SKM-1 (cell line): ENCODE measurements at regions not wholly inside any gene's neighbourhood (a gene's known extent, or its start where the extent isn't known, plus 50 kb on each side); places are given as distances from the start of the nearest gene placed in this dataset.

Experiments
- DNase-seq: peaks from one replicate; lab custom pipeline; 2025; ENCODE audit not compliant: unreplicated experiment; lab: John Stamatoyannopoulos, UW

GRCh38 chr14:101460986-101461750 is 100.1 kb upstream of the DIO3 start:
- no peak for DNase-seq

DNA sequence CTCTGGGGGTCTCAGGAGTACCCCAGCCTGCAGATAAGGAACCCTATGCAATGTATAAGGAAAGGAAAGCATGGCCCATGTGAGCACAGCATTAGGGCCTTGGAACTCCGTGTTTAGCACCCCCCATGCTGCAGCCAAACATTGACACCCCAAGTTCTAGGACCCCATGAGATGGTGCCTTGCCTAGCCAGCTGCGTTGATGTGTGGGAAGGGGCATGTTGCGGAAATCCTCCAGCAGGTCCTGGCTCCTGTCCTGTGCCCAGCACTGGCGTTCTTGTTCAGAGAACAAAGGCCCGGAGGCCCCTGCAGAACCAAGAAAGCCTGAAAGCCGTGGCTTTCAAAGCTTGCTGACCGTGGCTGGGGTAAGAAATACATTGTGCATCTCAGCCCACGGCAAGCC is 99.4 kb upstream of the DIO3 start:
- no peak for DNase-seq

DNA sequence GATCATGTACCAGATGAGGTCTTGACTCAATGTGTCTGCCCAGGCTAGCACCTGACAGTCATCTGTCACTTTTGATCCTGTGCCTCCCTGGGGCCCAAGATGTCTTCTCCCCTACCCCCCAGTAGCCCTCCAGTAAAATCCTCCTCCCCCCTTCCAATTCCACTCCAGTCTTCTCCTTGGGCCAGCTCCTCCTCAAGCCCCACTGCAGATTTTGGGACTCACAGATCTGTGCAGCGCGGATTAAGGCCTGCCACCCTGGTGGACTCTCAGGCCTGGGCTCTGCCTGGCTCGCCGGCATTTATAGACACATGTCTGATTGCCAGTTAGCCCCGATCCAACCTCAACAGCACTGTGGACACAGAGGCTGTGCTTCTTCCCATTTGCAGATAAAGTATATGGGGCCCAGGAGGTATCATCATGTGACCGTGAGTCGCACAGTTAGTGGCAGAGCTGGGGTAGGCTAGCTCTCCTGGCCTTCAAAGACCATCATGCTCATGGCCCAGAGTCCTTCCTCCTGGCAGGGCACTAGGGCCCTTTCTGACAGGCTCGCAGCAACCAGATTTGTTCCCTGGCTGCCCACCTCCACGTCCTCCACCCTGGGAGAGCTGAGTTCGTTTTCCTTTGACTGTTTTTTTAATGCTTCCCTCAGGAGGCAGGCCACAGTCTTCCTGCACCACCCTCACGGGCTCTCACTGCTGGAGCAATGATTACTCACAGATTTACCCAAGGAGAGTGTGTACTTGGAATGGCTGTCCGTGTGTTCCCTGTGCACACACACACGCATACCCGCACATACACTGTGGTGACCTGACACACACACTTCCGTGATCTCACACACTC is 98.3 kb upstream of the DIO3 start:
- DNase-seq, result no peak

GRCh38 chr14:101463566-101464171 is 97.6 kb upstream of the DIO3 start:
- DNase-seq, result no peak

GRCh38 chr14:101464310-101464983 is 96.8 kb upstream of the DIO3 start:
- no peak for DNase-seq

DNA sequence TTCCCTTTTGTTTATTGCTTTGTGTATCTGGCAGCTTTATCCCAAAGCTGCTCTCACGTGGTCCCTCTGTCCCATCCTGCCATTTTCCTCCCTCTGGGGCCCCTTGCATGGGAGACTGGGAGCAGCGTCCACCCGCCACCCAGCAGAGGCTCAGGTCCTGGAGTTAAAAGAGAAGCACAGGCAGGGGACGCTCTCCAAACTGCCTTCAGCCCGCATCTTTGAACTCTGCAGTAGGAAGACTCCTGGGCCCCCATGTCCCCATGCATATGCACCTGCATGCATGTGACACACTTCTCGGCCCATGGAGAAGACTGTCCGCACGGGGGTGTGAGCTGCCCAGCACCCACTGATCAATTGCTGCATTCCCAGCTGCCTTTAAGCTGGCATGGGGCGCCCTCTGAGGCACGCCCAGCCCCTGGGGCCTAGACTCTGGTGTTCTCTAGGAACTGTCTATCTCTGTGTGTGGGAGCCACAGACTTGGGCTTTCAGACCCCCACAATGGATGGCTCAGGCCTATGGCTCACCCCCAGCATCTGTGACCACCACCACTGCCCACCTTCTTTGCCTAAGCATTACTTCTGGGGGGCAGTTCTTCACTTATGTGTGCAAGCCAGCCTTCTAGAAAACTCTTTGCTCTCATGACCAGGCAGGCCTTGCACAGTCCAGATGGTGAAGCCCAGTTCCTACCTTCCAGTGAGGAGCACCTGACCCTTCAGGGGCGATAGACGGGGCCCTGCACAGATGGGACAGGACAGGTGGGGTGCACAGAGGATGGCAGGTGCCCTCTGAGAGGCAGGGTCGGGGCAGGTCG is 96.1 kb upstream of the DIO3 start:
- DNase-seq, result no peak

- DNase-seq, result no peak
Measured at GRCh38 chr14:101465795-101466448, 95.4 kb upstream of the DIO3 start.

DNA sequence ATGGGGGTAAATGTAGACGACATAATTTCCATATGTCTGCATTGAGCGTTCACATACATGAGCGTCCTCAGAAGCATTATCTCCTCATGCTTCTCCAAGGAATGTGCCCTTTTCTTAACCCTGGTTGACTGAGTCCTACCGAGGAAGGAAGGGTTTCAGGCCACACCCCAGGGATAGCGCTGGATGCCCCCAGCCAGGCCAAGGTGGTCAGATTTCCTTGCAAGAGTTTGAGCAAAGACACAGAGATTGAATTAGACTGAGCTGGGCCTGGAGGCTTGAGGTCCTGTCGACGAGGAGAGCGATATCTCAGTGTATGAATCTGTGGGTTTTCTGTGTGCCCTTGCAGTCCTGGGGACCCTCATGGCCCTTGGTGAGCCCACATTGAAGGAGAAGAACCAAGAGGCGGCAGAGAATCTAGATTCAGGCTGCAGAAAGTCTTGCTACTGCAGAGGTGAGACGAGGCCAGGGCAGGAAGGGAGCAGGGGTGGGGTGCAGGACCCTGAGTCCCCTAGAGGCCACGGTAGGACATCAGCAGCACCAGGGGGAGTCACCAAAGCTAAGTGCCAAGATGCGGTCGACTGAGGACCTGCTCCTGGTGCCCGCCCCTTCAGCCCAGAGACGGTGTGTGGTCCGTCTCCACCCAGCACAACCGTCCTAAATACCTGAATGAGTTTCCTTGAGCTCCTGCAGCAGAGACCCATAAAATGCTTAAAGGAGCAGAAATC is 94.7 kb upstream of the DIO3 start:
- DNase-seq, result no peak

DNA sequence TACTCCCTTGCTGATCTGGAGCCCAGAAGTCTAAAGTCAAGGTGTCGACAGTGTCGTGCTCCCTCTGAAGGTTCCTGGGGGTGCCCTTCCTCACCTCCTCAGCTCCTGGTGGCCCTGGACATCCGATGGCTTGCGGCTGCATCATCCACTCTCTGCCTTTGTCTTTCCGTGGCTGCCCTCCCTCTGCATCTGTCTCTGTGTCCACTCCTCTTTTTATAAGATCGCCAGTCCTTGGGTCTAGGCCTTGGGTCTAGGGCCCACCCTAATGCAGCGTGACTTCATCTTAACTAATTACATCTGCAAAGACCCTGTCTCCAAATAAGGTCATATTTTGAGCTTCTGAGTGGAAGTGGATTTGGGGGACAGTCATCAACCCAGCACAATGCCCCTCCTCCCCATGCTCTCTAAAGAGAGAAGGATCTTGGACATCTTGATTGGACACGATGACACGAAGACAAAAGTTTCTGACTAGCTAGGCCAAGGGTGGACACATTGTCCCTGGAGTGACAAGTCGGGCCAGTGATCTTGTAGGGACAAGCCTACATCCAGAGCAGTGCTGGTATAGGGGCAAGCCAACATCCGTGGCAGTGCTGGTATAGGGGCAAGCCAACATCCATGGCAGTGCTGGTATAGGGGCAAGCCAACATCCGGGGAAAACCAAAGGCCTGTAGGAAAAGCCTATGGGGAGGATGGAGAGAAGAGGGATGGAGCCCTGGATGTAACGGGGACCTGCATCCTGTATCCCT is 93.9 kb upstream of the DIO3 start:
- no peak for DNase-seq

DNA sequence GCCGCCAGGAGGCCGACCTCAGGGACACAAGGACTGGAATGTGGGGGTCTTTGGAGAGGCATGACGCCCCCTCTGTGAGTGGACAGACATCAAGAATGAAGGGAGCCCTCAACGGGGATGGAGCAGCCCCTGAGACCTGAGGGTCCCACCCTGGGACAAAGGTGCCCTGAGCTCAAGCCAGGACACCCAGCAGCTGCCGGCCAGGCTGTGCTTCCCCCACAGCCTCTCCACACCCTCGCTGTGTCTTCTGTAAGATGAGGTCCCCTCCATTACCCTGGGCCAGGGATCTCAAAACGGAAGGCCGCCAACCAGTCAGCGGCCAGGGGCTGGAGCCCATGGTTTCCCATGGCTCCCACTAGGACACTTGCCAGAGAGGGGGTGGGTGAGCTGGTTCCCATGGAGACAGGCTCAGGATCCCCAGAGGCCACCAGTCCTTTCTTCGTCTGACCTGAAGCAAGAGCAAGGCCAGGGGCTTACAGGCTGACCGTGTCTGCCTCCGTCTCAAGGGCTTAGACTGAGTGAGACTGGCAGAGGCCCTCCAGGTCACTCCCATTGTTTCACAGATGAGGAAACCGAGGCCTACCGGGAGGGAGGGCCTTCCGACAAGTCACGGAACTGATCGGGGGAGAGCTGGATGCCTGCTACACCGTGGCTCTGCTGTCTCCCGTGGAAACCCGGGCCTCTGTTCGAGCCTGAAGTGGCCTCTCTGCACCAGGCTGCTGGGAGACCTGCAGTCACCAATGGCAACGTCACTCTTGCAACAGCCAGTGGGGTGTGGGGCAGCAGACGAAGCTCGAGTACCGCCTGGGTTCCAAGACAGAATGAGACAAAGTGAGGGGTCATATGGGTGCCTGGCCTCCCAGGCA is 91.7 kb upstream of the DIO3 start:
- DNase-seq, result no peak

GRCh38 chr14:101470266-101470665 is 91.0 kb upstream of the DIO3 start:
- no peak for DNase-seq

DNA sequence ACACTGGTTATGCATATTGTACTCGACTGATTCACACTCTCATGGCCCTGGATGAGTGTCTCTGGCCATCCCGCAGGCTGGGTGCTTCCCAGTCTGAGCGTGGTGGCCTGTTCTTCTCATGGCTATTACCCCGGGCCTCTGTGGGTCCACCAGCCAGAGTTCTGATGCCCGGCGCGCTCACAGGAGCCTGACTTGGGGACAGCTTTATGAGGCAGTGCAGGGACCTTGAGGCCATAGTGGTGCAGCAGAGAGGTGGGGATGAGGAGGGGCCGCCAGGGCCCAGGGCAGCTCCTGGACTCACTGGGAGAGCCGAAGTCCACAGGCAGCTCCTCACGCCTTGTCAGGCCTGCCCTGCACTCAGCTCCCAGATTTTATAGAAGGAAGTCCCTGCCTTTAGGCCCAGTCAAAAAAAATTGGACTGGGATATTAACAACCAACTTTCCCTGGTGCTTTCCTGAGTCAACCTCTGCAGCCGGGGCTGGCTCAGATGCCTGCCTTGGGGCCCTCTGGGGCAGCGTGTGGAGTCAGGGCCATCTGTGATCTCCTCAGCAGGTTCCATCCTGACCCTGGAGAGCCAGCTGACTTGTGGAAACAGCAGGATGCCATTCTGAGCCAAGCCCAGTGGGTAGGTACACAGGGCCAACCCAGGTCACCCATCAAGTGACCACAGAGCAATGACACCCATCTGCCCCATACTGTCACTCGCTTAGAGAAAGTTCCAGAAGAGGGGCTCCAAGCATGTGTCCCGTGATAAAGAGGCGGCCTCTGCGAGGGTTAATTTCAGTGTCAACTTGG is 89.4 kb upstream of the DIO3 start:
- no peak for DNase-seq

DNA sequence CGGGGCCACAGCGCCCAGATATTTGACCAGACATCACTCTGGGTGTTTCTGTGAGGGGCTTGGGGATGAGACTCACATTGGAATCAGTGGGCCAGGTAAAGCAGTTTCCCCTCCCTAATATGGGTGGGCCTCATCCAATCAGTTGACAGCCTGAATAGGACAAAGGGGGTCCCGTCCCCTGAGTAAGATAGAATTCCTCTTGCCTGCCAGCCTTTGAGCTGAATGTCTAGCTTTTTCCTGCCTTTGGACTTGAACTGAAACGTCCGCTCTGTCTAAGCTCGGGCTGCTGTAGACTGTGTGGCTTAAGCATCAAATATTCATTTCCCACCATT is 88.8 kb upstream of the DIO3 start:
- no peak for DNase-seq

DNA sequence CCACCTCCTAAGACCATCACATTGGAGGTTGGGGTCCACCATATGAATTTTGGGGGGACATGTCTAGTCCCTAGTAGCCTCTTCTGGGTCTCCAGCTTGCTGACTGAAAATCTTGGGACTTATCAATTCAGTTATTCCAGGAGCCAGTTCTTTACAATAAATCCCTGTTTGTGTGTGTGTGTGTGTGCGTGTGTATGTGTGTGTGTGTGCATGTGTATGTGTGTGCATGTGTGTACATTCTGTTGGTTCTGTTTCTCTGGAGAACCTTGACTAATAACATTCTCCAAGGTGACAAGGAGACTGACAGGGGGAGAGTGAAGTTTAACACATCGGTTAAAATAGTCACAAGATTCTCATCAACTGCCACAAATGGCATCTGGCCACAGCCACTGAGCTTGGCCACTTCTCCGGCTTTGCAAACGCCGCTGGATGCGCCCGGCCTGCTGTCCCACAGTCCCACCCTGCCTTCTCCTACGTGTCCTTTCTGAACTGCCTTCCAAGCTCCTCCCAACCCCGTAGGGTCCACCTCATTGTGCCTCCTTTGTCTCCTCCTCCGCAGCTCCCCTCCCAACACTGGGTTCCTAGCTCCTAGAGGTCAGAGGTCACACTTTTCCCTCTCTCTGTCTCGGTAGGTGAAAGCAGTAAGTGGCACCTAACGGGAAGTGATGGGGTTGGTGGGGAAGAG is 88.1 kb upstream of the DIO3 start:
- no peak for DNase-seq

DNA sequence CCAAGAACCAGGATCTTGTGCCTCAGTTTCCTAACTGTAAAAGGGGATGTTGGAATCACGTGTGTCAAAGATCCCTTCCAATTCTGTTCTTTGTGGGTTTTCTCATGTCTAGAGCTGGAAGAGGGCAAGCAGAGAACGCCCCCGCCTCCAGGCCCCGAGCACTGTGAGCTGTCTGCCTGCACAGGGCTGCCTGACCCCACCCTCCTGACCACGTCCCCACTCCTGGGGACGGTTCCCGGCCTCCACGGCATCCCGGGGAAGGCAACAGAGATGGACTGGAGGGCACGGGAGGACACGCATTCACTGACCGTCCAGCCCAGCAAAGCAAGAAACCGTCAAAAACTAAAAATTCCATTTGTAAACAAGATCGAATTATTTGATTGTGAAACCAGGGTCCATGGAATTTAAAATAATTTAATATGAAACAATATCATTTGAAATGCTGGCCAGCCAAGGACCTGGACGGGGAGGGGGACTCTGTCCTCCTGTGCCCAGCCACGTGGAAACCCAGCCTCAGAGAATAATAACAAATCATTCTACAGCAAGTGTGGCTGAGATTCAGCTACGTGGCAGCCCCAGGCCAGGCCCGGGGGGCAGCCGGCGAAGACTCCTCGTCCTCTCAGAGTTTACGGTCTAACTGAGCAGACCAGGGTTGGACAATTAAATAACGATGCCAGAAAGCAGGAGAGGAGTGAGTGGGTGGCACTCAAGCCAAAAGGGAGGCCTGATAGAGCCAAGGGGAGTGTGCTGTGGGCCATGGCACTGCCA is 87.3 kb upstream of the DIO3 start:
- no peak for DNase-seq
